PC-3 (cell line): ENCODE measurements at regions not wholly inside any gene's neighbourhood (a gene's known extent, or its start where the extent isn't known, plus 50 kb on each side); places are given as distances from the start of the nearest gene placed in this dataset.

Source experiments
- EZH2phosphoT487 ChIP-seq: fragments of 300-600 bp; sonication (generic); IDR thresholded peaks from 2 replicates; pipeline ENCODE4 v1.6.1; 2018; ENCODE audit warnings: mild to moderate bottlenecking, antibody characterized with exemption, low read length, borderline replicate concordance
- TF ChIP-seq, protein P1 (sequence below): fragments of 300-600 bp; sonication (generic); conservative IDR thresholded peaks from 2 replicates; pipeline ENCODE4 v1.5.1; 2017; ENCODE audit warnings: antibody characterized with exemption, low read depth, mild to moderate bottlenecking, low read length

DNA sequence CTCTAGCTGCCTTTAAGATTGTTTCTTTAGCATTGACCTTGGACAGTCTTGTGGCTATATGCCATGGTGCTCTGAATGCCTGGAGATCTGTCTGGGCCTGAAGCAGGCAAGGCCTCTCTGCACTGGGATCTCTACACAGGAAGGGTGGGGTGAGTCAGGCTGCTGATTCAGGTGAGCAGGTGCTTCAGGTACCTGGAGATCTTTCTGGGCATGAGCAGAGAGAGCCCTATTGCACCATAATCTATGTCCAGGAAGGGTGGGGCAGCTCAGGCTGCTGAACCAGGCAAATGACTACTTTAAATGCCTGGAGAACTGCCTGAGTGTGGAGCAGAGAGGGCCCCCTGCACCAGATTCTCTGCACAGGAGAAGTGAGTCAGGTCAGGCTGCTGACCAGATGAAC lies 94.5 kb downstream of the TPBG start:
- TF ChIP-seq, protein P1, sequence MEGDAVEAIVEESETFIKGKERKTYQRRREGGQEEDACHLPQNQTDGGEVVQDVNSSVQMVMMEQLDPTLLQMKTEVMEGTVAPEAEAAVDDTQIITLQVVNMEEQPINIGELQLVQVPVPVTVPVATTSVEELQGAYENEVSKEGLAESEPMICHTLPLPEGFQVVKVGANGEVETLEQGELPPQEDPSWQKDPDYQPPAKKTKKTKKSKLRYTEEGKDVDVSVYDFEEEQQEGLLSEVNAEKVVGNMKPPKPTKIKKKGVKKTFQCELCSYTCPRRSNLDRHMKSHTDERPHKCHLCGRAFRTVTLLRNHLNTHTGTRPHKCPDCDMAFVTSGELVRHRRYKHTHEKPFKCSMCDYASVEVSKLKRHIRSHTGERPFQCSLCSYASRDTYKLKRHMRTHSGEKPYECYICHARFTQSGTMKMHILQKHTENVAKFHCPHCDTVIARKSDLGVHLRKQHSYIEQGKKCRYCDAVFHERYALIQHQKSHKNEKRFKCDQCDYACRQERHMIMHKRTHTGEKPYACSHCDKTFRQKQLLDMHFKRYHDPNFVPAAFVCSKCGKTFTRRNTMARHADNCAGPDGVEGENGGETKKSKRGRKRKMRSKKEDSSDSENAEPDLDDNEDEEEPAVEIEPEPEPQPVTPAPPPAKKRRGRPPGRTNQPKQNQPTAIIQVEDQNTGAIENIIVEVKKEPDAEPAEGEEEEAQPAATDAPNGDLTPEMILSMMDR, result no peak
- no peak for TF ChIP-seq EZH2phosphoT487
